ENCODE measurements at regions not wholly inside any gene's neighbourhood (a gene's known extent, or its start where the extent isn't known, plus 50 kb on each side); places are given as distances from the start of the nearest gene placed in this dataset.

DNA sequence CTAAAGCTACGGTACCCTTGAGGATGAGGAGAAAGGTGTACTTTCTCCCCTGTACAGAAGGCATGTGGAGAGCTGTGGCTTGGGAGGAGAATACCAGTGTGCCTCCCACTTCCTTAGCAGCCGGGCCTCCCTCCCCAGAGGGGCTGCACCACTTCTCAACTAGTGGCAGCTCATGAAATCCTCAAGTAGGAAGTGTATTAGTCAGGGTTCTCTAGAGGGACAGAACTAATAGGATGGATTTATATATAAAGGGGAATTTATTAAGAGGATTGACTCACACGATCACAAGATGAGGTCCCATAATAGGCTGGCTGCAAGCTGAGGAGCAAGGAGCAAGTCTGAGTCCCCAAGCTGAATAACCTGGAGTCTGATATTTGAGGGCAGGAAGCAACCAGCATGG lies 53.1 kb upstream of the PPP2R5A start:
- TF ChIP-seq POLR2A (IDR thresholded peaks at IDR 0.05) = no peak
- TF ChIP-seq, protein P1, sequence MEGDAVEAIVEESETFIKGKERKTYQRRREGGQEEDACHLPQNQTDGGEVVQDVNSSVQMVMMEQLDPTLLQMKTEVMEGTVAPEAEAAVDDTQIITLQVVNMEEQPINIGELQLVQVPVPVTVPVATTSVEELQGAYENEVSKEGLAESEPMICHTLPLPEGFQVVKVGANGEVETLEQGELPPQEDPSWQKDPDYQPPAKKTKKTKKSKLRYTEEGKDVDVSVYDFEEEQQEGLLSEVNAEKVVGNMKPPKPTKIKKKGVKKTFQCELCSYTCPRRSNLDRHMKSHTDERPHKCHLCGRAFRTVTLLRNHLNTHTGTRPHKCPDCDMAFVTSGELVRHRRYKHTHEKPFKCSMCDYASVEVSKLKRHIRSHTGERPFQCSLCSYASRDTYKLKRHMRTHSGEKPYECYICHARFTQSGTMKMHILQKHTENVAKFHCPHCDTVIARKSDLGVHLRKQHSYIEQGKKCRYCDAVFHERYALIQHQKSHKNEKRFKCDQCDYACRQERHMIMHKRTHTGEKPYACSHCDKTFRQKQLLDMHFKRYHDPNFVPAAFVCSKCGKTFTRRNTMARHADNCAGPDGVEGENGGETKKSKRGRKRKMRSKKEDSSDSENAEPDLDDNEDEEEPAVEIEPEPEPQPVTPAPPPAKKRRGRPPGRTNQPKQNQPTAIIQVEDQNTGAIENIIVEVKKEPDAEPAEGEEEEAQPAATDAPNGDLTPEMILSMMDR (IDR thresholded peaks at IDR 0.05) = no peak
- no peak for TF ChIP-seq POLR2AphosphoS5 (IDR thresholded peaks at IDR 0.05)

Data from prostate gland (tissue), 2 donors.